ENCODE measurements at regions not wholly inside any gene's neighbourhood (a gene's known extent, or its start where the extent isn't known, plus 50 kb on each side); places are given as distances from the start of the nearest gene placed in this dataset.

- H3K9me3 ChIP-seq (ENCODE audit: low read length): no peaks in the 10 kb centered on the region
- no peak for TF ChIP-seq EZH2phosphoT487 (IDR thresholded peaks at IDR 0.05; ENCODE audit: borderline replicate concordance, low read depth, low read length)
- TF ChIP-seq, protein P1, sequence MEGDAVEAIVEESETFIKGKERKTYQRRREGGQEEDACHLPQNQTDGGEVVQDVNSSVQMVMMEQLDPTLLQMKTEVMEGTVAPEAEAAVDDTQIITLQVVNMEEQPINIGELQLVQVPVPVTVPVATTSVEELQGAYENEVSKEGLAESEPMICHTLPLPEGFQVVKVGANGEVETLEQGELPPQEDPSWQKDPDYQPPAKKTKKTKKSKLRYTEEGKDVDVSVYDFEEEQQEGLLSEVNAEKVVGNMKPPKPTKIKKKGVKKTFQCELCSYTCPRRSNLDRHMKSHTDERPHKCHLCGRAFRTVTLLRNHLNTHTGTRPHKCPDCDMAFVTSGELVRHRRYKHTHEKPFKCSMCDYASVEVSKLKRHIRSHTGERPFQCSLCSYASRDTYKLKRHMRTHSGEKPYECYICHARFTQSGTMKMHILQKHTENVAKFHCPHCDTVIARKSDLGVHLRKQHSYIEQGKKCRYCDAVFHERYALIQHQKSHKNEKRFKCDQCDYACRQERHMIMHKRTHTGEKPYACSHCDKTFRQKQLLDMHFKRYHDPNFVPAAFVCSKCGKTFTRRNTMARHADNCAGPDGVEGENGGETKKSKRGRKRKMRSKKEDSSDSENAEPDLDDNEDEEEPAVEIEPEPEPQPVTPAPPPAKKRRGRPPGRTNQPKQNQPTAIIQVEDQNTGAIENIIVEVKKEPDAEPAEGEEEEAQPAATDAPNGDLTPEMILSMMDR (conservative IDR thresholded peaks at IDR 0.05; ENCODE audit: low read length): no peak
- H3K27ac ChIP-seq (ENCODE audit: low read depth, low read length, poor library complexity, severe bottlenecking): no peak overlapping the region
- H3K79me2 ChIP-seq (ENCODE audit: insufficient read depth, low read depth, low read length): no peaks in the 10 kb centered on the region
- no peaks in the 10 kb centered on the region for H4K20me1 ChIP-seq (ENCODE audit: insufficient read depth, low read length)
- H3K4me1 ChIP-seq (ENCODE audit: insufficient read depth, low read length, poor library complexity, severe bottlenecking): no peaks in the 10 kb centered on the region
- intact Hi-C loops (cut with micrococcal nuclease; ENCODE audit: unreplicated experiment): no loop called here
- H2AFZ ChIP-seq (ENCODE audit: low read length): no peak overlapping the region
- ChIA-PET CTCF (ENCODE audit: unreplicated experiment) (no interaction called here), POLR2A (no interaction called here)
- DNase-seq (ENCODE audit: low spot score): no peak
- no peak overlapping the region for H3K4me2 ChIP-seq (ENCODE audit: low read length)
- no peak overlapping the region for H3K4me3 ChIP-seq (ENCODE audit: low read depth, low read length, poor library complexity, severe bottlenecking)
- no TSS peak for BruUV-seq (replicated peaks)
- no peaks in the 10 kb centered on the region for H3K9me2 ChIP-seq (ENCODE audit: insufficient read depth, low read length)
- H3K36me3 ChIP-seq (ENCODE audit: insufficient read depth, low read length): no peaks in the 10 kb centered on the region
Measured at GRCh38 chr1:209309198-209309597, 274.3 kb upstream of the CAMK1G start.

- Histone ChIP-seq H3K4me2 (ENCODE audit: low read length) (no peak overlapping the region), H3K36me3 (ENCODE audit: insufficient read depth, low read length) (no peaks in the 10 kb centered on the region), H3K79me2 (ENCODE audit: insufficient read depth, low read depth, low read length) (no peaks in the 10 kb centered on the region), H3K4me1 (ENCODE audit: insufficient read depth, low read length, poor library complexity, severe bottlenecking) (no peaks in the 10 kb centered on the region), H3K9me2 (ENCODE audit: insufficient read depth, low read length) (no peaks in the 10 kb centered on the region), H2AFZ (ENCODE audit: low read length) (no peak overlapping the region), H3K27ac (ENCODE audit: low read depth, low read length, poor library complexity, severe bottlenecking) (no peak overlapping the region), H4K20me1 (ENCODE audit: insufficient read depth, low read length) (no peaks in the 10 kb centered on the region), H3K4me3 (ENCODE audit: low read depth, low read length, poor library complexity, severe bottlenecking) (no peak overlapping the region), H3K9me3 (ENCODE audit: low read length) (no peaks in the 10 kb centered on the region)
- ChIA-PET POLR2A (no interaction called here), CTCF (ENCODE audit: unreplicated experiment) (no interaction called here)
- no peak for DNase-seq (ENCODE audit: low spot score)
- TF ChIP-seq EZH2phosphoT487 (IDR thresholded peaks at IDR 0.05; ENCODE audit: borderline replicate concordance, low read depth, low read length): no peak
- TF ChIP-seq, protein P1 (conservative IDR thresholded peaks at IDR 0.05; ENCODE audit: low read length): no peak
- no TSS peak for BruUV-seq (replicated peaks)
- intact Hi-C loops (cut with micrococcal nuclease; ENCODE audit: unreplicated experiment): no loop called here
Measured at GRCh38 chr1:209311770-209312169, 271.7 kb upstream of the CAMK1G start.

DNA sequence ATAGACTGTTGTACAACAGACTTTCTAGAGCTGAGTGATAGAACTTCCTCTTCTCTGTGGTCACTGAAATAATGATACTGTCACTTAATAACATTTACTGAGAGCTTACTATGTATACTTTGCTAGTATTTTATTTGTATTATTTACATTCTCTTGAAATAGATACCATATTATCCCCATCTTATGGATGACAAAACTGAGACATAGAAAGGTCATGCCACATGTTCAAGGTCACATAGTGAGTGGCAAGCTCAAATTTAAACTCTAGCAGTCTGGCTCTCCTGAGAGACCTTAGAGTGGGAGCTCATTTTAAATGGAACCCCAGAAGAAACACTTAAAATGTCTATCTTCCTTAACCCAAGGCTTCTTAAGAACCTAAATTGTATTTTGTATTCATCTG, 266.6 kb upstream of the CAMK1G start:
- Histone ChIP-seq H3K4me3 (ENCODE audit: low read depth, low read length, poor library complexity, severe bottlenecking) (no peak overlapping the region), H2AFZ (ENCODE audit: low read length) (no peak overlapping the region), H3K9me3 (ENCODE audit: low read length) (no peaks in the 10 kb centered on the region), H3K4me1 (ENCODE audit: insufficient read depth, low read length, poor library complexity, severe bottlenecking) (no peaks in the 10 kb centered on the region), H3K4me2 (ENCODE audit: low read length) (no peak overlapping the region), H3K36me3 (ENCODE audit: insufficient read depth, low read length) (no peaks in the 10 kb centered on the region), H3K79me2 (ENCODE audit: insufficient read depth, low read depth, low read length) (no peaks in the 10 kb centered on the region), H3K9me2 (ENCODE audit: insufficient read depth, low read length) (no peaks in the 10 kb centered on the region), H4K20me1 (ENCODE audit: insufficient read depth, low read length) (no peaks in the 10 kb centered on the region), H3K27ac (ENCODE audit: low read depth, low read length, poor library complexity, severe bottlenecking) (no peak overlapping the region)
- BruUV-seq (replicated peaks): no TSS peak
- no peak for DNase-seq (ENCODE audit: low spot score)
- ChIA-PET POLR2A (no interaction called here), CTCF (ENCODE audit: unreplicated experiment) (no interaction called here)
- intact Hi-C loops (cut with micrococcal nuclease; ENCODE audit: unreplicated experiment): no loop called here
- TF ChIP-seq, protein P1 (conservative IDR thresholded peaks at IDR 0.05; ENCODE audit: low read length): no peak
- TF ChIP-seq EZH2phosphoT487 (IDR thresholded peaks at IDR 0.05; ENCODE audit: borderline replicate concordance, low read depth, low read length): no peak
